Left lobe of liver (tissue), 2 donors: ENCODE measurements at regions not wholly inside any gene's neighbourhood (a gene's known extent, or its start where the extent isn't known, plus 50 kb on each side); places are given as distances from the start of the nearest gene placed in this dataset.

ENCODE experiments used
- ATAC-seq: fragments of 200-7000 bp; cut with Tn5 transposase; one replicate; pipeline ENCODE4 v1.9.1; 2020; ENCODE audit warnings: mild to moderate bottlenecking, moderate library complexity
- DNase-seq: peaks from one replicate; pipeline ENCODE4 v3.0.0-alpha.2; 2020; ENCODE audit warnings: low spot score
- donor health status: DM: no; HTN: no; CAD: no; lungs with moderate emphysema.
- donor health status: DM: no; HTN: yes; CAD: no.

DNA sequence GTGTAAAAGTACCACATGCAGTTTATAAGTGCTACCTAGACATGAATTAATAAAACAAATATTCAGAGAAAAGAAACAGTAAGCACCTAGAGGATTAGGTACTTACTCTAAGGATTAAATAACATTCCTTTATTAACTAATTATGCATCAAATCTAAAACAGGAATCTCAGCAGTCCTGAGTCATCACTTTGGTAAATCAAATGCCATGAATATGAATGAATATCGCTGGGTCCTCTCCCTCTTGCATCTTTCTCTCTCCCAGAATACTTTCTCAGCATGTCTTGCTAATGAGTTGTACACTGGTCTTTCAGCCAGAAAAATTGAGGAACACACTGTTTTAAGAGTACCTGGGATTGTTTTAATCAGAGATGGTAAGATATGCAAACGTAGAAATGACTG, 225.5 kb upstream of the NFE2L3 start:
- DNase-seq, result no peak
- ATAC-seq, result no peak

- no peak for DNase-seq
- ATAC-seq, result no peak
Measured at GRCh38 chr7:25926891-25927625, 224.9 kb upstream of the NFE2L3 start.

DNA sequence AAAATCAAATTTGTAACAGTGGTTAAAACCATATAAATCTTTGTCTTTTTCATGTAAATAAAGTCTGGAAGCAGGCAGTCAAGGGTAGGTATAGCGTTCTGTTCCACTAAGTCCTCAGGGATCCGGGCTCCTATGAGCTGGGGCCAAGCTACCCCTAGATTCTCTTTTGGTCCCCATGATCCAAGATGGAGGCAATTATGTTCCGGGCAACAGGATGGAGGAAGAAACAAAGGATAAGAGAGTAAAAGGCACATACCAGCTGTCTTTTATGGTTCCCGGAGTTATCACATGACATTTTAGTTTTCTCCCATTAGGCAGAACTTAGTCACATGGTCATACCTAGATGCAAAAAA, 224.4 kb upstream of the NFE2L3 start:
- DNase-seq, result no peak
- ATAC-seq, result no peak

DNA sequence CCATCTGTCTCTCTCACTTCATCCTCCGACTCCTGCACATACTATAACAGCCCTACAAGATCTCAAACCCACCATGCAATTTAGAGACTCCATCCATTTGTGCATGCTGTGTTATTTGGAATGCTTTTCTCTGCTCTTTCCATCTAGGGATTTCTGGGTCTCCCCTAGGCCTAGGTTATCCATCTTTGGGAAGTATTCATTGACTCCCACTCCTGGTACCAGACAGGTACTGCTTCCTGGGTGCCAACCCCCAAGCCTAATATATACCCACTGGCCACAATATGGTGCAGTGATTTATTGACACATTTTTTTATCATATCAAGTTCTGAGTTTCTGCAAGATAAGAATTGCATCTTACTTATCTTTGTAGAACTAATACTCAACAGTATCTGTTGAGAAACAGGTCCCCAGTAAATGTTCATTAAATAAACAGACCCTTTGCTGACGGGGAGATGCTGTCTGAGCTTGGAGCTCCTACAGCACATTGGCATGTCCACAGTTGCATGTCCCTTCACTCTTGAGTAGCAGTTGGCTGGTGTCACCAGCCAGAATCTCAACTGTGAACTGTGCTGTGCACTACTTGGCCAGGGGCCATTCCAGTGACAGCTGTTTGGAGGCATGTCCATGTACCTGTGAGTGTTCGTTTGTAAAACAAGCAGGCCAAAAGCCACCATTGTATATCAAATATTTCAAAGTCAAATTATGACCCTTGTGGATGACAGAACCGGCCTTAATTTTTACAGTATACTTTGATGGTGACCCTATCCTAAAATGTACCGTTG, 223.3 kb upstream of the NFE2L3 start:
- no peak for ATAC-seq

DNA sequence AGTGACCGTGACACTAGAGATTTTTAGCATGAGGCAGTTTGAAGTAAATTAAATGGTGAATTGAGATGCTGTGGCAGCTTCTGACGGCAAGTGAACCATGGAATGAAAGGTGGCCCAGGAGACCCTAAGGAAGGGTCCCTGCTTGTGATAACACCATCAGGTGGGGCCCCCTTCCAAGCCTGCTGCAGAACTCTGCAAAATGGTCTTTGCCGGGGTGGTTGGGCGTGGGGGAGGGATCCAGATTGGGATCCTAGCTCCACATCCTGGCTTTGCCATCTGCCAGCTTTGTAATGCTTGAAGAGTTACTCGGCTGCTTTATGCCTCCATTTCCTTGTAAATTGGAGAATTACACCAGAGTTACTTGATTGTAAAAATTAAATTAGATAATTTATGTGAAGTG, 222.6 kb upstream of the NFE2L3 start:
- DNase-seq (no peak), ATAC-seq (no peak)

More for the DNA sequence above, 223.3 kb upstream of the NFE2L3 start:
- DNase-seq, result no peak

DNA sequence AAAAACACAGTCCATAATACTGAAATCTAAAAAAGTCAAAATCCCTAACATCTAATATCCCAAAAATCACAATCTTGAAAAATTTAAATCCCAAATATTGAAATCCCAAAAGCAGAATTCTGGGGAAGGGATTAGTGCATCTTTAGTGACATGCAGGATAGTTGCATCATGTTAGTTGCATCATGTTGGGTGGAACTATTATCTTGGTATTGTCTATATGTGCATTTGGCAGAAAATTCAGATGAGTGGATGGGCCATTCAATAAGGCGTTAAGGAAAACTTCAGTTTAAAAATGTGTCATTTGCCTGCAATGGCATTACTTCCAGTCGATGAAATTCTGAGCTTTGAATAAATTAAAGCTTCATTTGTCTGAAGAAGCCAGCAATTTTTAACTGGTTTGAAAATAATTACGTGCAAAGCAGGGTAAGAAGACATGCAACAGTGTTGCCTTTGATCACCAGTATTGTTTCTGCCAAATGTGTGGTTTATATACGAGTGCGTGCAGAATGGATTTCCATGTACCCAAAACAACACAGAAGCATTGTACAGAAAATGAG, 221.4 kb upstream of the NFE2L3 start:
- ATAC-seq, result no peak
- DNase-seq, result no peak

DNA sequence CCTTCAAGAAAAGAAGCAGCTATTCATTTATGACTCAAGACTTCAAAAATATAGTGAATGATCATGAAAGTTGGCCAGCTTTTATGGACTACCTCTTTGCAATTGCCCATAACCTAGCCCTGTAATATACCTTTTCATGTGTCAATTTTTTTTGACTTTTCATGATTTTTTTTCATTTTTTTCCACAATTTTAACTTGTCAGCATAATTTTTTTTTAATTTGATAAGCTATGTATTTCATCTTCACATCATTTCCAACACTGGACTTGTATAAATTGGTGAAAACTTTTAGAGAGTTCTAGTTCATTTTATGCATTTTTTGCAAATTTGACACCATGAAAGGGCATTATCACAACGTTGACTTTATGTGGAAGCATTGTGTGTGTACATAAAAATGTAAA, 220.8 kb upstream of the NFE2L3 start:
- ATAC-seq (no peak), DNase-seq (no peak)

DNA sequence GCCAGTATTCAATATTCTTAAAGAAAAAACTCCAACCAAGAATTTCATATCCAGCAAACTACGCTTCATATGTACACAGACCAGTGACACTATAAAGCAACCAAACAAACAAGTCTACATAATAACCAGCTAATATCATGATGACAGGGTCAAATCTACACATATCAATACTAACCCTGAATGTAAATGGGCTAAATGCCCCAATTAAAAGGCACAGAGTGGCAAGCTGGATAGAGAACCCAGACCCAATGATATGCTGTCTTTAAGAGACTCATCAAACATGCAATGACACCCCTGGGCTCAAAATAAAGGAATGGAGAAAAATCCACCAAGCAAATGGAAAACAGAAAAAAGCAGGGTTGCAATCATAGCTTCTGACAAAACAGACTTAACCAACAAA, 218.1 kb upstream of the NFE2L3 start:
- ATAC-seq, result no peak
- DNase-seq, result no peak

GRCh38 chr7:25940086-25940906, 211.7 kb upstream of the NFE2L3 start:
- no peak for ATAC-seq

DNA sequence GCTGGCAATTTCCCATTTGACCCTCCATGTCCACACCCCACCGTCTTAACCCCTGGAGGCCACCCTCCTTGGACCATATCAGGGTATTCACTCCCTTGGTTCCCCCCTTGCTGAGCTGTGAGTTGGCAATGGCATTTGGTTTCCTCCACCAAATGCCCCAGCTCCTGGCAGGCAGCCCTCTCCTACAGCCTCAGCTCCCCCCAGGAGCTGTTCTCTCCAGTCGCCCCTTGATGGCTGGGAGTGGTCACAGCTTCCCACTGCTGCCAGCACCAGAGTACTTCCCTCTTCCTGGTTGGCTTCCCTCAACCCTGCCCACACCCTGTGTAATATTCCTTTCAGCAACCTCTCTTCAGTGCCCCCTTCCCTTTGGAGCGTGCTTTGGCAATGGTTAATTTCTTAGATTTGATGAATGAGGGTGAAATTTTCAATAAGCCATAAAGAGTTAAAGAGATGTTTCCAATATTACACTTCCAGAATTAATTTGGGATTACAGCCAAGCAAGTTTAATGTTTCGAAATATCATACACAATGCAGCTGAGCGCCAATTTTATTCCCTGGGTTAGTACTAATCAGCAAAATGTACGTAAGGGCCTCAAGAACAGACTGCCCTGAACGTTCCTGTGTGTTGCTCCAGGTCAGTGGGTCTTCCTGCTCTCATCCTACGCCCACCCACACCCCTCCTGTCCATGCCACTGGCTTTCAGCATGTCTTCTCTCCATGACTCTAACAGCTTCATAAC, 207.1 kb upstream of the NFE2L3 start:
- no peak for DNase-seq
- no peak for ATAC-seq

More at GRCh38 chr7:25940086-25940906, 211.7 kb upstream of the NFE2L3 start:
- DNase-seq, result no peak

DNA sequence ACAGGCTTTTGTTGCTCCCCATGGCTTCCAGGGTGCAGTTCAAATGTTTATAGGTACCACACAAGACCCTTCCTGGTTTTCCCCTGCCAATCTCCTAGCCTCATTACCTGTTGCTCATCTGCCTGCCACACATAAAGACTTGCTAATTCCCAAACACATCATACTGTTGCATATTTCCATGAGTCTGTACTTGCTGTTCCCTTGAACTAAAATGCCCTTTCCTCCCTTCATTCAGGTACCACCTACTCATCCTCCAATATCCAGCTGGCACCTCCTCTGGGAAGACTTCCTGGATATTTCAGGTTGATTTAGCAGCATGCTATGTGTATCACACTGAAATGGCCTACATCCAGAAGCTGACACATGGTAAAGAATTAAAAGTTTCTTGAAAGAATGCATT, 206.4 kb upstream of the NFE2L3 start:
- no peak for DNase-seq
- ATAC-seq, result no peak

GRCh38 chr7:25946181-25946580, 205.8 kb upstream of the NFE2L3 start:
- ATAC-seq (peak; percentile 3), DNase-seq (no peak)

DNA sequence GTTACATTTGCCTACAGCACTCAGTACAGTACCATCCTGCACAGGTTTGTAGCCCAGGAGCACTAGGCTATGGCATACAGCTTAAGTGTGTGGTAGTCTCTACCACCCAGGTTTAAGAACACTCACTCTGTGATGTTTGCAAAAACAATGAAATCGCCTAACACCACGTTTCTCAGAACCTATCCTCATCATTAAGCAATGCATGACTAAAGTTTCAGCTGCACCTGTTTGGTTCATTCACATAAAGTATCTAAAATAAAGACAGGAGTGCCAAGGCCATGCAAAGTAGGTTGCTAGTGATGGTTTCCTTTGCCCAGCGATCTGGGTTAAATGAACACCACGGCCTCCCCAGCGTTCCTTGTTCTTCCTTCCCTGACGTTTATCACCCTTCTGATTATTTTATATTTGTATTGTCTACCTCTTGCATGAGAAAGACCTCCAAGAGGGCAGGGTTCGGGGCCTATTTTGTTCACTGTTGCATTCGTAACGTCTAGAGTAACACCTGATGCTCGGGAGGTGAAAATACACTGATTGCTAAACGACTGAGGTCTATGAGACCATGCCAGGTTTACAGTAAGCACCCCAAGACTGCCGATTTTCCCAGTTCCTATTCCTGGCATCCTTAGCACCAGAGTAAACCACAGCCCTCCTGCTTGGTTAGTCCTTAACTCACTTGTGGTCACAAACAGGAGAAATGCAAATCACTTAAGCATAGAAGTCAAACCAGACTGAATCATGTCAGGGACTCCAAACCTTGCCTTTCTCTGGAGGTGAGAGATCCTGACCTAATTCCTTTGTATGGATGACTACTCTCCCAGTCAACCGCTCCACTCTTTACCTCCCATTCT, 204.1 kb upstream of the NFE2L3 start:
- no peak for ATAC-seq
- DNase-seq, result no peak

DNA sequence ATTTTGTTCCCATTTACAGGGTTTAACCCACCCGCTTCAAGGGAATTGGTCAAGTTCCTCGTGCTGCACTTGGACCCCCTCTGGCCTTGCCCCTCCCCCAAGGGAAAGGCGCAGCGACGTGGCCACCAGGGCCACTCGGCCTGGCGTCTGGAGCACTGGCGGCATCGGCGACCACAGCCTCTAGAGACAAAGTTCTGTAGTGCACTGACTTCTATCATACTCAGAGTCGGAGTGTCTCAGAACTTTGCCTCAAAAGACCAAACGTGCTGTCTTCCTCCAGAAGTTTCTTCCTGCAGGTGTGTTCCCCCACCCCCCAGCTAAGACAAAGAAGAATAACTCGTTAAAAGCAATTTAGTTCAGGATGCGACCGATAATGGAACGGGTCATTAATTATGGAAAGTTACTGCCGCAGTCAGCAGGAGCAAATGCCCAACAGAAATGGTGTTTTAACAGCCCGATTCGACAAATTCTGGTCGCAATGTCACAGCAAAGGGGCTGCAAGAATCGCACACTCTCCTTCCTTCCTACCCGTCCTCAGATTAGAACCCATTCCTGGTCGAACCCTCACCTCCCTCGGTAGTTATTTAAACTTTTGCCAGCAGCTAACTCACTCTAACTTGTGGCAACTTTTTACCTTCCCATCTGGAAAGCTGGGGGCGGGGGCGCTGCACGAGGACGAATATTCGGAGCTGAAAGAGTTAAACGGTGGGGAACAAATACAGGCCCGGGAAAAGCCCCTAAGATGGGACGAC, 202.1 kb upstream of the NFE2L3 start:
- ATAC-seq, result peak; percentile 26
- DNase-seq, result peak; percentile 69

GRCh38 chr7:25950488-25951413, 201.2 kb upstream of the NFE2L3 start:
- DNase-seq, result peak; percentile 98
- peak; percentile 74 for ATAC-seq

GRCh38 chr7:25951414-25952260, 200.4 kb upstream of the NFE2L3 start:
- ATAC-seq (peak; percentile 73), DNase-seq (peak; percentile 54)
